GM06990 (cell line): ENCODE measurements at regions not wholly inside any gene's neighbourhood (a gene's known extent, or its start where the extent isn't known, plus 50 kb on each side); places are given as distances from the start of the nearest gene placed in this dataset.
A peak's percentile ranks its signal among the peaks of the same experiment; 100 is the strongest.

ENCODE experiments used
- DNase-seq: peaks from one replicate; pipeline ENCODE4 v3.0.0-alpha.2; 2011; ENCODE audit not compliant: insufficient read length; ENCODE audit errors: extremely low read depth
- H3K27me3 ChIP-seq: replicated peaks from 2 replicates; pipeline ENCODE4 v1.6.0; 2011; ENCODE audit warnings: low read length; ENCODE audit not compliant: control insufficient read depth, insufficient read depth
- H3K36me3 ChIP-seq: 2 replicates; pipeline ENCODE4 v1.5.1; 2011; ENCODE audit warnings: low read length; ENCODE audit not compliant: control insufficient read depth, insufficient read depth
- H3K4me3 ChIP-seq: replicated peaks from 2 replicates; pipeline ENCODE4 v1.5.1; 2011; ENCODE audit warnings: low read depth, mild to moderate bottlenecking, control low read depth, low read length
- TF ChIP-seq, protein P1 (sequence below): IDR thresholded peaks from 2 replicates; pipeline ENCODE4 v1.5.1; 2011; ENCODE audit warnings: low read length, control low read depth, mild to moderate bottlenecking, inconsistent platforms; ENCODE audit not compliant: insufficient read depth, poor library complexity, severe bottlenecking

DNA sequence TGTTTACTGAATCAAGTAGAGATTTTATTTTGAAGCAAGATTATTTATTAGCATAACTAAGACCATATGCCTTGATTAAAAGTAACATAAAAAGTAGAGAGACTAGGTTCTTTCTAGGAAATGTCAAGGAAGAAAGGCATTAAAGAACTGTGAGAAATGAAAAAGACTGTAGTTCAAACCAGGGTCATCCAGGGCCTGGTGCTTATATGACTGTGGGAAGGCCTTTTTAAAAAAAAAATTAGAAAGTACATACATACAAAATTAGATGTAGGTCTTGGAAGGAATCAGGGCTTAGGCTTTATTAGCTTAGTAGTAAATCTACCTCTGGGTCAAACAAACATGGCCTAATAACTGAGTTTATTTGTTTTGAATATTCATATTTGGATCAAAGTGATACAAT, 173.9 kb upstream of the TBL1XR1 start:
- Histone ChIP-seq H3K4me3 (no peak overlapping the region), H3K27me3 (no peaks in the 10 kb centered on the region), H3K36me3 (no peaks in the 10 kb centered on the region)
- DNase-seq: no peak
- TF ChIP-seq, protein P1, sequence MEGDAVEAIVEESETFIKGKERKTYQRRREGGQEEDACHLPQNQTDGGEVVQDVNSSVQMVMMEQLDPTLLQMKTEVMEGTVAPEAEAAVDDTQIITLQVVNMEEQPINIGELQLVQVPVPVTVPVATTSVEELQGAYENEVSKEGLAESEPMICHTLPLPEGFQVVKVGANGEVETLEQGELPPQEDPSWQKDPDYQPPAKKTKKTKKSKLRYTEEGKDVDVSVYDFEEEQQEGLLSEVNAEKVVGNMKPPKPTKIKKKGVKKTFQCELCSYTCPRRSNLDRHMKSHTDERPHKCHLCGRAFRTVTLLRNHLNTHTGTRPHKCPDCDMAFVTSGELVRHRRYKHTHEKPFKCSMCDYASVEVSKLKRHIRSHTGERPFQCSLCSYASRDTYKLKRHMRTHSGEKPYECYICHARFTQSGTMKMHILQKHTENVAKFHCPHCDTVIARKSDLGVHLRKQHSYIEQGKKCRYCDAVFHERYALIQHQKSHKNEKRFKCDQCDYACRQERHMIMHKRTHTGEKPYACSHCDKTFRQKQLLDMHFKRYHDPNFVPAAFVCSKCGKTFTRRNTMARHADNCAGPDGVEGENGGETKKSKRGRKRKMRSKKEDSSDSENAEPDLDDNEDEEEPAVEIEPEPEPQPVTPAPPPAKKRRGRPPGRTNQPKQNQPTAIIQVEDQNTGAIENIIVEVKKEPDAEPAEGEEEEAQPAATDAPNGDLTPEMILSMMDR: no peak

DNA sequence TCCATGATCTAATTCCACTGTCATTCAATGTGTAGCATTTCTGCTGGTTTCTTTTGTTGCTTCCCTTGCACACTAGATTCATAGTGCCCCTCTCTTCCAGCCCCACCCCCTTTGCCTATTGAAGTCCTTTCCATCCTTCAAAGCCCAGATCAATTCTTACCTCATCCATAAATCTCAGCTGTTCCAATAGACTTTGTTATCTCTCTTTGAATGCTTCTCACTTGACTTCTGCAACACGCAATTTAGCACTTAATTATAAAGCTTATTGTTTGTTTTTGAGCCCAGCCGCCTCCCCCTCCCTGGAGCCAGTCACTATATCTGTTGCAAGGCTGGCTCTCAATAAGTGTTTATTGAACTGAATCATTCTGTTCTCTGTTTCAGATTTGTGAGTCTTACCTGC, 174.6 kb upstream of the TBL1XR1 start:
- no peak for DNase-seq
- Histone ChIP-seq H3K36me3 (no peaks in the 10 kb centered on the region), H3K27me3 (no peaks in the 10 kb centered on the region), H3K4me3 (no peak overlapping the region)
- TF ChIP-seq, protein P1: no peak

DNA sequence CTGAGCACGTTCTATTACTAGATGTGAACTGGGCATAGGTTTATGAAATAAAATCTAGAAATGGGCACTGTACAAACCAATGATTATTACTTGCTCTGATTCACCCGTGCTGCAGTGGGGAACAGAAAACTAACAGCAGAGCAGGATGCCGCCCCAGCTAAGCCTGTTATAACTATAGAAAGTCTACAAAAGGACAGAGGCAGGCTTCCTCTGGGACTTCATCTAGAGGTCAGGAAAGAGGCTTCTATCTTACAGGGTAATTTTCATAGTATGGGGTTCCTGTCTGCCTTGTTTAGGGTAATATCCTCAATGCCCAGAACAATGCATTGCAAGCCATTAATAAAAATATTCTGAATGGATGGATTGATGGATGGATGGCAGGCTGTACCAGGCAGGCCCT, 177.0 kb upstream of the TBL1XR1 start:
- no peak for DNase-seq

DNA sequence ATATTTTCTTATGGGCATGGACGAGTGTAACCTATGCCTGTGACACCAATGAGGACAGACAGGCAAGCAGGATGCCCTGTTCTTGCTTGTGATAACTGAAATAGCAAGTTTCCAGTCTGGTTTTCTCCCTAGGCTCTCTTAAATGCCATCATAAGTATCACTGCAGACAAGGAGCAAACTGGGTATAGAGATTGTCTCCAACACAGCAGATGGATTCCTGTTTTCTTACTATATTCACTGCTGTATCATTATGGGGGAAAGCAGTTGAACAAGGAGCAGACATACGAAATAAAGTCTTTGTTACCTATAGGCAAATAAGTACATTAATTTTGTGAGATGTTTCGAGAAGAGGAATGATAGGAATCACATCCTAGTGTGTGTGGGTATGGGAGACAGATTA, 178.0 kb upstream of the TBL1XR1 start:
- H3K4me3 ChIP-seq: no peak overlapping the region
- DNase-seq: no peak
- H3K27me3 ChIP-seq: no peaks in the 10 kb centered on the region
- no peaks in the 10 kb centered on the region for H3K36me3 ChIP-seq
- TF ChIP-seq, protein P1: no peak

More for the DNA sequence above, 177.0 kb upstream of the TBL1XR1 start:
- TF ChIP-seq, protein P1: no peak
- Histone ChIP-seq H3K36me3 (no peaks in the 10 kb centered on the region), H3K27me3 (no peaks in the 10 kb centered on the region), H3K4me3 (no peak overlapping the region)

DNA sequence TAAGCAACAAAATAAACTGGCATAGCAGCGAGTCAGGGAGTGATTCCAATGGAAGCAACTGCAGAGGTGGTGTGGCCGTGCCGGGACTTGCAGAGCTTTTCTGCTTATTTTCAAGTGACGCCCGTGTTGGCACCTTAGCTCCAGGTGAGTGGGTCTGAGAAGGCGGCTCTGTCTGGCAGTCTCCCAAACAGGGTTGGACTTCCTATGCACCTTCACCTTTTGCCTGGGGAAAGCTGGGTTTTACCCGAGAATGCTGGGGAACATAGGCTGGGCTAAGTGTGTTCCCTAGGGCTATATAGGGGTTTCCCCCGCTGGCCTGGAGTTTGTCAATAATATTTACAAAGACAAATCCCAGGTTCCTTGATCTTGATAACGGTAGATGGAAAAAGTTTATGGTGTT, 179.9 kb upstream of the TBL1XR1 start:
- Histone ChIP-seq H3K36me3 (no peaks in the 10 kb centered on the region), H3K27me3 (no peaks in the 10 kb centered on the region), H3K4me3 (no peak overlapping the region)
- TF ChIP-seq, protein P1: no peak
- no peak for DNase-seq

DNA sequence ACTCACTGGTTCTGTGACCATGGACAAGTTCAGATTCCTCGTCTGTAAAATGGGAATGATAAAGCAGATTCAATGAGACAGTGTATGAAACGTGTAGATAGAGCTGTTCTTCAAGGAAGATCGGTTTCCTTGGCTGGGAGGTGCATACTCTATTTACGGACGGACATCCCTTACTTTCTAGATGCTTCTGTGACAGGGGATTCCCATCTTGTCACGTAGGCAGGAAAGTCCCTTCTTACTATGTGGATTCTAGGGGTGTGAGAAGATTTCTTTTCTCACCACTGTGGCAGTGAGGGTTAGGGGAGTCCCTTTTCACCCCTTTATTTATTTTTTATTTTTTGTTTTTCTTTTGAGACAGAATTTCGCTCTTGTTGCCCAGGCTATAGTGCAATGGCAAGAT, 180.9 kb upstream of the TBL1XR1 start:
- DNase-seq: peak; percentile 48
- TF ChIP-seq, protein P1: no peak
- Histone ChIP-seq H3K4me3 (no peak overlapping the region), H3K36me3 (no peaks in the 10 kb centered on the region), H3K27me3 (no peaks in the 10 kb centered on the region)
